CD4-positive, alpha-beta T cell (primary cell): ENCODE measurements at regions not wholly inside any gene's neighbourhood (a gene's known extent, or its start where the extent isn't known, plus 50 kb on each side); places are given as distances from the start of the nearest gene placed in this dataset.

Experiments used
- ATAC-seq: fragments of 200-7000 bp; cut with Tn5 transposase; one replicate; pipeline ENCODE4 v1.10.0; 2022; ENCODE audit warnings: mild to moderate bottlenecking; ENCODE audit not compliant: poor library complexity
- CTCF ChIA-PET: fragments of 350-600 bp; sonication (Branson Sonifier 250); formaldehyde crosslinking; loops from one replicate; lab custom pipeline; 2021; ENCODE audit warnings: antibody characterized with exemption, inconsistent platforms; lab: Charles Lee
- POLR2A ChIA-PET: fragments of 350-600 bp; sonication (Branson Sonifier 250); formaldehyde crosslinking; loops from one replicate; lab custom pipeline; 2021; ENCODE audit warnings: antibody characterized with exemption, inconsistent platforms; lab: Charles Lee
- DNase-seq, 14 experiments: peaks; one replicate each; pipeline ENCODE4 v3.0.0-alpha.2; 2013 to 2020; ENCODE audit warnings: mixed read lengths in 2 of 14
- H3K27ac ChIP-seq, 2 donors: one replicate each; pipeline versions ENCODE4 v1.5.1 to v1.7.0; 2013; ENCODE audit warnings: low read length in 2 of 2, low read depth in 1 of 2, mild to moderate bottlenecking in 1 of 2
- H3K27me3 ChIP-seq, 2 experiments: 1 replicate in 1 of 2; 2 replicates in 1 of 2; pipeline versions ENCODE4 v1.6.1 to v1.7.0; 2013; ENCODE audit warnings: low read length in 2 of 2, control low read depth in 1 of 2, mild to moderate bottlenecking in 1 of 2, moderate library complexity in 1 of 2; ENCODE audit not compliant: insufficient read depth in 2 of 2, control insufficient read depth in 1 of 2
- H3K36me3 ChIP-seq: one replicate; pipeline ENCODE4 v1.6.1; 2013; ENCODE audit warnings: low read length, control low read depth; ENCODE audit not compliant: insufficient read depth
- H3K4me1 ChIP-seq: one replicate; pipeline ENCODE4 v1.6.1; 2013; ENCODE audit warnings: low read length, control low read depth; ENCODE audit not compliant: insufficient read depth
- H3K4me3 ChIP-seq: one replicate; pipeline ENCODE4 v1.5.1; 2013; ENCODE audit warnings: mild to moderate bottlenecking, low read length, moderate library complexity
- H3K9me3 ChIP-seq, 2 experiments: 1 replicate in 1 of 2; 2 replicates in 1 of 2; pipeline versions ENCODE4 v1.6.1 to v1.7.0; 2013; ENCODE audit warnings: low read length in 2 of 2, mild to moderate bottlenecking in 2 of 2, control low read depth in 1 of 2, moderate library complexity in 1 of 2; ENCODE audit not compliant: control insufficient read depth in 1 of 2, insufficient read depth in 1 of 2
- H3K27ac Mint-ChIP-seq: one replicate; pipeline ENCODE4 v1.8.0; 2020; ENCODE audit warnings: mixed read lengths
- H3K27me3 Mint-ChIP-seq: one replicate; pipeline ENCODE4 v1.8.0; 2021; ENCODE audit warnings: mixed read lengths
- H3K36me3 Mint-ChIP-seq: one replicate; pipeline ENCODE4 v1.8.0; 2021; ENCODE audit warnings: low read depth, mixed read lengths
- H3K4me1 Mint-ChIP-seq: one replicate; pipeline ENCODE4 v1.8.0; 2021; ENCODE audit warnings: low read depth, mixed read lengths
- H3K4me3 Mint-ChIP-seq: one replicate; pipeline ENCODE4 v1.8.0; 2020; ENCODE audit warnings: mild to moderate bottlenecking, mixed read lengths
- H3K9me3 Mint-ChIP-seq: one replicate; pipeline ENCODE4 v1.8.0; 2020; ENCODE audit warnings: mixed read lengths
- CTCF ChIP-seq: fragments of 200-600 bp; IDR thresholded peaks from one replicate; pipeline ENCODE4 v1.8.0; 2022; ENCODE audit warnings: antibody characterized with exemption, mild to moderate bottlenecking
- intact Hi-C, 2 experiments: fragments of 100-400 bp; cut with DNase I in 1 of 2; cut with micrococcal nuclease in 1 of 2; formaldehyde crosslinking; loops; one replicate each; pipeline versions ENCODE4 v1.15.1 to v1.9.0; 2023 to 2025; cut with DNase I, micrococcal nuclease

- H3K4me3 Mint-ChIP-seq: no peak overlapping the region
- H3K27ac Mint-ChIP-seq: no peak overlapping the region
- H3K27ac ChIP-seq: no peak overlapping the region
- peaks cover 0 to 5% of the 10 kb centered on the region in 2 experiments for H3K9me3 ChIP-seq
- CTCF ChIA-PET: no interaction called here
- no peak for ATAC-seq
- H3K36me3 Mint-ChIP-seq: no peaks in the 10 kb centered on the region
- intact Hi-C loops: no loop called here
- DNase-seq: no peak
- peaks cover 6% of the 10 kb centered on the region for H3K9me3 Mint-ChIP-seq
- no peak overlapping the region for H3K4me3 ChIP-seq
- POLR2A ChIA-PET: no interaction called here
- H3K4me1 Mint-ChIP-seq: no peaks in the 10 kb centered on the region
- H3K4me1 ChIP-seq: no peaks in the 10 kb centered on the region
- no peak for TF ChIP-seq CTCF
- no peaks in the 10 kb centered on the region for H3K27me3 Mint-ChIP-seq
- H3K27me3 ChIP-seq: no peaks in the 10 kb centered on the region
- no peaks in the 10 kb centered on the region for H3K36me3 ChIP-seq
Observed at GRCh38 chr16:6545329-6545728, 787.3 kb upstream of the RBFOX1 start.

GRCh38 chr16:6541267-6541666, 791.4 kb upstream of the RBFOX1 start:
- ChIA-PET CTCF (no interaction called here), POLR2A (no interaction called here)
- Histone ChIP-seq H3K4me3 (no peak overlapping the region), H3K27ac (no peak overlapping the region), H3K4me1 (no peaks in the 10 kb centered on the region), H3K27me3 (no peaks in the 10 kb centered on the region), H3K36me3 (no peaks in the 10 kb centered on the region), H3K9me3 (peaks cover 0 to 8% of the 10 kb centered on the region in 2 experiments)
- Mint-ChIP-seq H3K27me3 (no peaks in the 10 kb centered on the region), H3K4me3 (no peak overlapping the region), H3K9me3 (no peaks in the 10 kb centered on the region), H3K27ac (no peak overlapping the region), H3K4me1 (no peaks in the 10 kb centered on the region), H3K36me3 (no peaks in the 10 kb centered on the region)
- ATAC-seq: no peak
- no peak for DNase-seq
- TF ChIP-seq CTCF: no peak
- intact Hi-C loops: no loop called here

- no peak overlapping the region for H3K27ac ChIP-seq
- H3K36me3 Mint-ChIP-seq: no peaks in the 10 kb centered on the region
- no peaks in the 10 kb centered on the region for H3K27me3 ChIP-seq
- ChIA-PET CTCF (no interaction called here), POLR2A (no interaction called here)
- ATAC-seq: no peak
- no peaks in the 10 kb centered on the region for H3K36me3 ChIP-seq
- H3K27ac Mint-ChIP-seq: no peak overlapping the region
- no peak for DNase-seq
- H3K4me1 Mint-ChIP-seq: no peaks in the 10 kb centered on the region
- no peaks in the 10 kb centered on the region for H3K4me1 ChIP-seq
- H3K9me3 ChIP-seq: peaks cover 3 to 5% of the 10 kb centered on the region in 2 experiments
- H3K4me3 Mint-ChIP-seq: no peak overlapping the region
- H3K4me3 ChIP-seq: no peak overlapping the region
- no peaks in the 10 kb centered on the region for H3K27me3 Mint-ChIP-seq
- intact Hi-C loops: no loop called here
- no peak for TF ChIP-seq CTCF
- H3K9me3 Mint-ChIP-seq: peaks cover 10% of the 10 kb centered on the region
Observed at GRCh38 chr16:6536411-6536810, 796.2 kb upstream of the RBFOX1 start.
